H1 (cell line): ENCODE measurements at regions not wholly inside any gene's neighbourhood (a gene's known extent, or its start where the extent isn't known, plus 50 kb on each side); places are given as distances from the start of the nearest gene placed in this dataset.

Experiments
- CTCF ChIA-PET: fragments of 300-600 bp; sonication (Branson Sonifier 250); formaldehyde crosslinking; loops from one replicate; lab custom pipeline; 2021; ENCODE audit not compliant: partially characterized antibody; lab: Charles Lee
- POLR2A ChIA-PET: fragments of 300-600 bp; sonication (Branson Sonifier 250); formaldehyde crosslinking; loops from one replicate; lab custom pipeline; 2021; ENCODE audit warnings: inconsistent platforms; ENCODE audit not compliant: partially characterized antibody; lab: Charles Lee
- DNase-seq, 2 experiments: peaks; one replicate each; pipeline versions ENCODE4 v3.0.0 to v3.0.0-alpha.2; 2010 to 2022; ENCODE audit warnings: low spot score in 2 of 2, low read depth in 1 of 2, mixed read lengths in 1 of 2
- FAIRE-seq: peaks from 2 replicates; lab custom pipeline; 2011; peaks lifted over from hg19 to GRCh38; lab: Jason Lieb, UNC
- H2AFZ ChIP-seq: 2 replicates; pipeline ENCODE4 v1.8.1; 2012; ENCODE audit warnings: low read length, inconsistent platforms
- H2AK5ac ChIP-seq: 2 replicates; pipeline ENCODE4 v1.6.1; 2013; ENCODE audit warnings: low read depth, low read length
- H2BK120ac ChIP-seq: replicated peaks from 2 replicates; pipeline ENCODE3; 2013; ENCODE audit warnings: low read depth, low read length, inconsistent platforms
- H2BK12ac ChIP-seq: 2 replicates; pipeline ENCODE4 v1.6.1; 2013; ENCODE audit warnings: low read depth, low read length
- H2BK15ac ChIP-seq: 2 replicates; pipeline ENCODE4 v1.6.1; 2013; ENCODE audit warnings: low read length
- H2BK20ac ChIP-seq: 2 replicates; pipeline ENCODE4 v1.6.1; 2013; ENCODE audit warnings: low read length
- H2BK5ac ChIP-seq: 2 replicates; pipeline ENCODE4 v1.6.1; 2013; ENCODE audit warnings: low read depth, low read length
- H3K14ac ChIP-seq: 2 replicates; pipeline ENCODE4 v1.6.1; 2013; ENCODE audit warnings: inconsistent platforms; ENCODE audit not compliant: insufficient read length
- H3K18ac ChIP-seq: 2 replicates; pipeline ENCODE4 v1.6.1; 2013; ENCODE audit warnings: low read length; ENCODE audit errors: extremely low read depth
- H3K23ac ChIP-seq: 2 replicates; pipeline ENCODE4 v1.6.1; 2013; ENCODE audit warnings: inconsistent platforms; ENCODE audit not compliant: insufficient read length
- H3K23me2 ChIP-seq: 2 replicates; pipeline ENCODE4 v1.6.1; 2013; ENCODE audit warnings: low read depth, low read length
- H3K27ac ChIP-seq: 2 replicates; pipeline ENCODE4 v1.6.1; 2011; ENCODE audit warnings: low read depth, low read length, inconsistent platforms
- H3K27me3 ChIP-seq, 4 experiments: replicated peaks in 1 of 4; 1 replicate in 1 of 4; 2 replicates in 3 of 4; pipeline versions ENCODE4 v1.6.1 to v1.8.1; 2011 to 2013; ENCODE audit warnings: low read length in 3 of 4, mild to moderate bottlenecking in 3 of 4, inconsistent platforms in 2 of 4, mixed read lengths in 2 of 4, moderate library complexity in 1 of 4; ENCODE audit not compliant: control insufficient read depth in 3 of 4, insufficient read depth in 3 of 4; ENCODE audit errors: extremely low read depth in 1 of 4
- H3K36me3 ChIP-seq, 4 experiments: 2 replicates each; pipeline versions ENCODE4 v1.6.1 to v1.8.1; 2011 to 2013; ENCODE audit warnings: mild to moderate bottlenecking in 4 of 4, low read length in 3 of 4, moderate library complexity in 2 of 4, control low read depth in 1 of 4, inconsistent platforms in 1 of 4; ENCODE audit not compliant: insufficient read depth in 4 of 4, control insufficient read depth in 2 of 4
- H3K4ac ChIP-seq: replicated peaks from 2 replicates; pipeline ENCODE3; 2013; ENCODE audit warnings: low read length, low read depth, mixed read lengths, inconsistent platforms; ENCODE audit not compliant: insufficient read length
- H3K4me1 ChIP-seq, 4 experiments: replicated peaks in 1 of 4; 1 replicate in 1 of 4; 2 replicates in 3 of 4; pipeline versions ENCODE4 v1.6.1 to v1.8.1; 2011 to 2013; ENCODE audit warnings: low read length in 3 of 4, inconsistent platforms in 2 of 4, mixed read lengths in 1 of 4; ENCODE audit not compliant: insufficient read depth in 4 of 4, control insufficient read depth in 3 of 4
- H3K4me2 ChIP-seq, 2 experiments: 2 replicates each; pipeline versions ENCODE4 v1.6.1 to v1.8.1; 2011 to 2013; ENCODE audit warnings: low read depth in 2 of 2, low read length in 2 of 2, control low read depth in 1 of 2, inconsistent platforms in 1 of 2, mild to moderate bottlenecking in 1 of 2; ENCODE audit not compliant: insufficient read depth in 1 of 2
- H3K4me3 ChIP-seq, 4 experiments: fragments of 200-600, 300-600 bp in 1 of 4; sonication (generic), shearing (Covaris generic), sonication (Bioruptor Twin) in 1 of 4; 2 replicates each; pipeline versions ENCODE4 v1.5.1 to v1.8.1; 2011 to 2016; ENCODE audit warnings: low read length in 4 of 4, low read depth in 3 of 4, control low read depth in 2 of 4, inconsistent platforms in 2 of 4, mild to moderate bottlenecking in 2 of 4, mixed read lengths in 1 of 4, moderate library complexity in 1 of 4; ENCODE audit not compliant: insufficient read depth in 2 of 4; ENCODE audit errors: extremely low read depth in 1 of 4
- H3K56ac ChIP-seq: replicated peaks from 2 replicates; pipeline ENCODE3; 2013; ENCODE audit warnings: low read depth, mild to moderate bottlenecking, mixed read lengths, low read length, inconsistent platforms; ENCODE audit not compliant: insufficient read length
- H3K79me1 ChIP-seq: 2 replicates; pipeline ENCODE4 v1.6.1; 2013; ENCODE audit warnings: low read depth, low read length, control low read depth
- H3K79me2 ChIP-seq, 2 experiments: 2 replicates each; pipeline versions ENCODE4 v1.6.1 to v1.8.1; 2012 to 2013; ENCODE audit warnings: low read length in 2 of 2, mild to moderate bottlenecking in 2 of 2, inconsistent platforms in 1 of 2; ENCODE audit not compliant: insufficient read depth in 2 of 2, control insufficient read depth in 1 of 2
- H3K9ac ChIP-seq, 4 experiments: replicated peaks in 1 of 4; 1 replicate in 1 of 4; 2 replicates in 3 of 4; pipeline versions ENCODE4 v1.6.1 to v1.8.1; 2011 to 2013; ENCODE audit warnings: low read depth in 3 of 4, low read length in 3 of 4, control low read depth in 2 of 4, mild to moderate bottlenecking in 2 of 4, moderate library complexity in 2 of 4, inconsistent platforms in 1 of 4; ENCODE audit errors: extremely low read depth in 1 of 4
- H3K9me3 ChIP-seq, 2 experiments: 2 replicates each; pipeline versions ENCODE4 v1.6.1 to v1.8.1; 2012 to 2013; ENCODE audit warnings: mild to moderate bottlenecking in 2 of 2, moderate library complexity in 2 of 2, control low read depth in 1 of 2, inconsistent platforms in 1 of 2, low read depth in 1 of 2, low read length in 1 of 2, mixed read lengths in 1 of 2; ENCODE audit not compliant: insufficient read depth in 2 of 2
- H4K20me1 ChIP-seq, 2 experiments: replicated peaks in 1 of 2; 2 replicates each; pipeline versions ENCODE3 to v1.8.1; 2011 to 2013; ENCODE audit warnings: inconsistent platforms in 2 of 2, low read length in 2 of 2, mild to moderate bottlenecking in 1 of 2; ENCODE audit not compliant: insufficient read depth in 2 of 2, control insufficient read depth in 1 of 2
- H4K5ac ChIP-seq: 2 replicates; pipeline ENCODE4 v1.6.1; 2013; ENCODE audit warnings: low read length, low read depth, mixed read lengths, inconsistent platforms; ENCODE audit not compliant: insufficient read length
- H4K8ac ChIP-seq: 2 replicates; pipeline ENCODE4 v1.8.0; 2013; ENCODE audit warnings: mild to moderate bottlenecking, moderate library complexity, low read length, inconsistent platforms; ENCODE audit not compliant: insufficient read depth; ENCODE audit errors: extremely low read depth
- H4K91ac ChIP-seq: replicated peaks from 2 replicates; pipeline ENCODE3; 2013; ENCODE audit warnings: low read length, mixed read lengths, inconsistent platforms; ENCODE audit not compliant: insufficient read length
- BCL11A ChIP-seq, 2 experiments: IDR thresholded peaks; one replicate each; pipeline ENCODE4 v1.6.1; 2011; ENCODE audit warnings: low read depth in 2 of 2, low read length in 2 of 2, mild to moderate bottlenecking in 2 of 2
- CBX5 ChIP-seq: fragments of 300-800, 300-1000 bp; sonication (generic); IDR thresholded peaks from 2 replicates; pipeline ENCODE4 v1.7.1; 2016; ENCODE audit warnings: antibody characterized with exemption, low read length, low read depth
- CEBPB ChIP-seq: IDR thresholded peaks from 2 replicates; pipeline ENCODE4 v1.6.1; 2012; ENCODE audit warnings: low read depth, low read length
- CREB1 ChIP-seq: IDR thresholded peaks from 2 replicates; pipeline ENCODE4 v1.6.1; 2012; ENCODE audit warnings: inconsistent platforms
- EP300 ChIP-seq, 2 experiments: IDR thresholded peaks; 1 replicate in 1 of 2; 2 replicates in 1 of 2; pipeline ENCODE4 v1.6.1; 2011 to 2012; ENCODE audit warnings: low read depth in 2 of 2, low read length in 2 of 2, mild to moderate bottlenecking in 2 of 2, borderline replicate concordance in 1 of 2, inconsistent platforms in 1 of 2, moderate library complexity in 1 of 2
- GABPA ChIP-seq: IDR thresholded peaks from 2 replicates; pipeline ENCODE4 v1.6.1; 2011; ENCODE audit warnings: mild to moderate bottlenecking, low read length, moderate library complexity, borderline replicate concordance; ENCODE audit not compliant: insufficient read depth
- JUN ChIP-seq: IDR thresholded peaks from 2 replicates; pipeline ENCODE4 v1.6.1; 2011; ENCODE audit warnings: low read depth, mild to moderate bottlenecking, improper control_type of control experiment, low read length
- KDM1A ChIP-seq: fragments of 200-600, 300-600 bp; sonication (generic); IDR thresholded peaks from 2 replicates; pipeline ENCODE4 v1.7.1; 2016; ENCODE audit warnings: mild to moderate bottlenecking, low read length, borderline replicate concordance
- NRF1 ChIP-seq: IDR thresholded peaks from 2 replicates; pipeline ENCODE4 v1.6.1; 2011; ENCODE audit warnings: mild to moderate bottlenecking, low read depth, low read length, improper control_type of control experiment
- RFX5 ChIP-seq: IDR thresholded peaks from 2 replicates; pipeline ENCODE4 v1.6.1; 2011; ENCODE audit warnings: low read depth, low read length, improper control_type of control experiment, borderline replicate concordance
- RXRA ChIP-seq: IDR thresholded peaks from 2 replicates; pipeline ENCODE4 v1.6.1; 2011; ENCODE audit warnings: low read depth, mild to moderate bottlenecking, low read length, moderate library complexity; ENCODE audit not compliant: insufficient read depth
- TBP ChIP-seq: IDR thresholded peaks from 2 replicates; pipeline ENCODE4 v1.6.1; 2011; ENCODE audit warnings: low read depth, low read length, improper control_type of control experiment
- YY1 ChIP-seq: IDR thresholded peaks from 2 replicates; pipeline ENCODE4 v1.6.1; 2011; ENCODE audit warnings: low read depth, mild to moderate bottlenecking, low read length
- WGBS, 2 experiments: shearing (Covaris generic) in 1 of 2; methylation state at CpG; one replicate each; pipeline versions ENCODE4 v1.1.6 to v1.1.7; 2013 to 2015; ENCODE audit warnings: low lambda C conversion rate in 2 of 2, mixed read lengths in 2 of 2, inconsistent platforms in 1 of 2, low coverage in 1 of 2, missing lambda C conversion rate in 1 of 2; ENCODE audit not compliant: insufficient replicate concordance in 2 of 2, insufficient coverage in 1 of 2, insufficient read length in 1 of 2; ENCODE audit errors: extremely low coverage in 1 of 2, missing lambda C conversion rate in 1 of 2; 5-methylcytosine and 5-hydroxymethylcytosine counted together
- TF ChIP-seq, protein P1 (sequence below): IDR thresholded peaks from 2 replicates; pipeline ENCODE4 v1.6.1; 2012; ENCODE audit warnings: low read length, inconsistent platforms

DNA sequence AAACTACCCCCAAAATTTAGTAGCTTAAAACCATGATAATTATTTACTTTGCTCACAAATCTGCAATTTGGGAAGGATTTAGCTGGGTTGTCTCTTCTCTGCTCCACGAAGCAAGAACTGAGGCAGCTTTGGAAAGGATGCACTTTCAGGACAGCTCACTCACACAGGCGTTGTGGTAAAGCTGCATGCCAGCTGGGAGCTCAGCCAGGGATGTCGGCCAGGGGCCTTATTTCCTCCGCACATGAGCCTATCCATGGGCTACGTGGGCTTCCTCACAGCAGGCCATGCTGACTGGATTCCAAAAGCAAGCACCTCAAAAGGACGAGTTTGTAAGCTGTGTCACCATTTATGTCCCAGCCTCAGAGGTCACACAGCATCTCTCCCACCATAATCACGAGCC, 301.3 kb upstream of the IGF1R start:
- Histone ChIP-seq H3K79me2 (no peaks in the 10 kb centered on the region), H4K8ac (no peak overlapping the region), H4K91ac (no peak overlapping the region), H3K4me2 (no peak overlapping the region), H3K36me3 (no peaks in the 10 kb centered on the region), H3K4me3 (no peak overlapping the region), H2AK5ac (no peak overlapping the region), H2BK120ac (no peak overlapping the region), H2BK5ac (no peak overlapping the region), H2BK20ac (no peak overlapping the region), H3K79me1 (no peaks in the 10 kb centered on the region), H3K9me3 (no peaks in the 10 kb centered on the region), H3K23me2 (peaks cover 4% of the 10 kb centered on the region; the same call in 1 of the 2 replicates), H3K23ac (no peak overlapping the region), H3K4ac (no peak overlapping the region), H2BK15ac (no peak overlapping the region), H3K4me1 (no peaks in the 10 kb centered on the region), H3K27me3 (no peaks in the 10 kb centered on the region), H2BK12ac (no peak overlapping the region), H2AFZ (no peak overlapping the region), H4K20me1 (no peaks in the 10 kb centered on the region), H3K27ac (no peak overlapping the region), H3K56ac (no peak overlapping the region), H4K5ac (no peak overlapping the region), H3K18ac (no peak overlapping the region), H3K9ac (no peak overlapping the region), H3K14ac (no peak overlapping the region)
- 92% methylated on average over 7 of the region's 7 CpGs; no CpG with 5 or more reads in 1 of the 2 experiments for WGBS, 2 experiments
- ChIA-PET POLR2A (no interaction called here), CTCF (interaction anchor here (1.5 to 2.7 kb wide), 3 partner anchors 17 to 36 kb away, joined by 3 to 11 read pairs (median 6); no protein-coding TSS in a partner anchor)
- FAIRE-seq (no peak), DNase-seq (no peak)
- no peak for TF ChIP-seq NRF1
- no peak for TF ChIP-seq RFX5
- TF ChIP-seq, protein P1, sequence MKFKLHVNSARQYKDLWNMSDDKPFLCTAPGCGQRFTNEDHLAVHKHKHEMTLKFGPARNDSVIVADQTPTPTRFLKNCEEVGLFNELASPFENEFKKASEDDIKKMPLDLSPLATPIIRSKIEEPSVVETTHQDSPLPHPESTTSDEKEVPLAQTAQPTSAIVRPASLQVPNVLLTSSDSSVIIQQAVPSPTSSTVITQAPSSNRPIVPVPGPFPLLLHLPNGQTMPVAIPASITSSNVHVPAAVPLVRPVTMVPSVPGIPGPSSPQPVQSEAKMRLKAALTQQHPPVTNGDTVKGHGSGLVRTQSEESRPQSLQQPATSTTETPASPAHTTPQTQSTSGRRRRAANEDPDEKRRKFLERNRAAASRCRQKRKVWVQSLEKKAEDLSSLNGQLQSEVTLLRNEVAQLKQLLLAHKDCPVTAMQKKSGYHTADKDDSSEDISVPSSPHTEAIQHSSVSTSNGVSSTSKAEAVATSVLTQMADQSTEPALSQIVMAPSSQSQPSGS, result no peak
- TF ChIP-seq GABPA, result no peak
- TF ChIP-seq CEBPB, result no peak
- no peak for TF ChIP-seq BCL11A (IDR thresholded peaks at IDR 0.05; ENCODE audit: low read depth in 2 of 2, low read length in 2 of 2)
- no peak for TF ChIP-seq JUN
- TF ChIP-seq CBX5, result no peak
- no peak for TF ChIP-seq YY1
- TF ChIP-seq EP300 (IDR thresholded peaks at IDR 0.05; ENCODE audit: borderline replicate concordance in 1 of 2, low read depth in 2 of 2, low read length in 2 of 2), result no peak
- TF ChIP-seq RXRA, result no peak
- no peak for TF ChIP-seq KDM1A
- no peak for TF ChIP-seq TBP
- no peak for TF ChIP-seq CREB1
